SK-N-MC (cell line): ENCODE measurements at regions not wholly inside any gene's neighbourhood (a gene's known extent, or its start where the extent isn't known, plus 50 kb on each side); places are given as distances from the start of the nearest gene placed in this dataset.

Source experiments
- EZH2 ChIP-seq: fragments of 200-600 bp; sonication (generic); IDR thresholded peaks from one replicate; pipeline ENCODE4 v1.6.1; 2017; ENCODE audit warnings: antibody characterized with exemption
- FOXP2 ChIP-seq: optimal IDR thresholded peaks from 2 replicates; pipeline ENCODE3; 2011; ENCODE audit warnings: mild to moderate bottlenecking, moderate library complexity; ENCODE audit not compliant: insufficient read depth; ENCODE audit errors: extremely low read length, control extremely low read depth
- POLR2AphosphoS5 ChIP-seq: IDR thresholded peaks from 2 replicates; pipeline ENCODE4 v1.6.1; 2012; ENCODE audit warnings: mild to moderate bottlenecking, low read depth, low read length, borderline replicate concordance

DNA sequence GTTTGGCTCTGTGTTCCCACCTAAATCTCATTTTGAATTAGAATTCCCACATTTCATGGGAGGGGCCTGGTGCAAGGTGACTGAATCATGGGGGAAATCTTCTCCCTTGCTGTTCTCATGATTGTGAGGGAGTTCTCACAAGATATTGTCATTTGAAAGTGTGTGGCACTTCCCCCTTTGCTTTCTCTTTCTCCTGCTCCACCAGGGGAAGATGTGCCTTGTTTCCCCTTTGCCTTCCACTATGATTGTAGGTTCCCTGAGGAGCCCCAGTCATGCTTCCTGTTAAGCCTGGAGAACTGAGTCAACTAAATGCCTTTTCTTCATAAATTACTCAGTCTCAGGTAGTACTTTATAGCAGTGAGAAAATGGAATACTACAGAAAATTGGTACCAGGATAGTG, 157.2 kb upstream of the TPRG1 start:
- TF ChIP-seq EZH2 (no peak), POLR2AphosphoS5 (no peak), FOXP2 (no peak)
